ENCODE measurements at regions not wholly inside any gene's neighbourhood (a gene's known extent, or its start where the extent isn't known, plus 50 kb on each side); places are given as distances from the start of the nearest gene placed in this dataset.
A peak's percentile ranks its signal among the peaks of the same experiment; 100 is the strongest.

DNA sequence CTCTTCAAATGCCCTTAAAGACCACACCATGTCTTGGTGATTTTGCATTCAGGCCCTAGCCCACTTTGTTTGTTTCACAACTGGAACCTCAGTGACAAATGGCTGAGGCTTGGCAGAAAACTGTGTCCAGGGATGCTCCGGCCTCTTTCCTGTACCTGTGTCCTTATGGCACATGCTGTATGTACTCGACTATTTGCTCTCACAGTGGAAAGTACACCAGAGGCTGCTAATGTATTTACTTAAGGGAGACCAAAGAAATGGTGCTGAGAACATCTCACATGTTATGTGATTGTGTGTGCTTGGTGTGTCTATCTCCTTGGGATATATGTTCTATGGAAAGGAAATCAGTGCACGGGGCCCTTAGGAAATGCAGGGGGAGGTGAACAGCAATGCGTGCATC, 263.3 kb downstream of the GADD45G start:
- DNase-seq: no peak

DNA sequence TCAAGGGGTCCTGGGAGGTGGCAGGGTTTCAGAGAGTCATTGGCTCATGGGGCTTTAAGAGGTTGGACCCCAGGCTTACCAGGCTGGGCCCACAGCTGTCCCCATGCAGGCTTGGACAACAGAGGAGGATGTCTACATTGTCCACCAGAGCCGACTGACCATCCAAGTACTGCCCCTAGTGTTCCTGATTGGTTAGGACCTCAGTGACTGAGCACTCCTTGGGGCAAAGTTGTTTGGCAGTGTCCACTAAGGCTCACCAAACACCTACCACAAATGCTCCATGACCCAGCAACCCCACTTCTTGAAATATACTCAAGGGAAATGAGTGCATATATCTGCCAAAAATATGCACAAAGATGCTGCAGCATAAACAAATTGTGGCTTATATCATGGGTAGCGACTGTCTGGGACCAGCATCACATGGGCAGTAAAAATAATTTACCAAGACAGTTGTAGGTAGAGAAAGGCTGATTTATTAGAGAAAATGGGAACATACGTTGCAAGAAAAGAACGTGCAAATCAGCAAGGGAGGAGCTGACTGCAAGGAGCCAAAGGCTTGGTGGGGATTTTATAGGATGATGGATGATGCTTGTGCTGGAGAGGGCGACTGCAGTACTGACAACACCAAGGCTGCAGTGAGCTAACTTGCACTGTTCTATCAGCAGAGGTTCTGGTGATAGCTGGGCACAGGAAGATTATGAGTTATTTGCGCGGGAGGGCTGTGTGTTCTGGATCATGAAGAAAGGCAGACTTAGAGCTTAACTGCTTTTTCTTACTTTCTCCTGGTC, 265.2 kb downstream of the GADD45G start:
- DNase-seq: no peak

DNA sequence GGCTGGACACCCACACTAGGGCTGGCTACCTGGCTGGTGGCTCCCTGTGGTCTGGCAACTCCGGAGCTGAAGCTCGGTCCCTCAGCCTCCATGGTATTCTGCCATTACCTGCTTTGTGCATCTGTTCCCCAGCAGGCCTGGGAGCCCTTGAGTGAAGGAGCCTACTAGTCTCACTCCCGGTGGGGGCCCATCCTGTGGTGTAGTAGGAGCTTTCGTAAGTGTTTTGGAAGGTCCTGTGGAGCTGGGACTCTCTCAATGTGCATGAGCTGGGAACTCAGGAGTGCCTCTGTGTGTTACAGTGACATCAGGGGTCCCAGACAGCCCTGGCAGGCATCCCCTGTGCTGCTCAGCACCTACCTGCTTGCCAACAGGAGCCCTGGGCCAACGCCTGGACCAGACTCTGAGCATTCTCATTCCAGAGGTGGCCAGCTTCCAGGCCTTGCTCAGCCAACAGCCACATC, 267.1 kb downstream of the GADD45G start:
- no peak for DNase-seq

DNA sequence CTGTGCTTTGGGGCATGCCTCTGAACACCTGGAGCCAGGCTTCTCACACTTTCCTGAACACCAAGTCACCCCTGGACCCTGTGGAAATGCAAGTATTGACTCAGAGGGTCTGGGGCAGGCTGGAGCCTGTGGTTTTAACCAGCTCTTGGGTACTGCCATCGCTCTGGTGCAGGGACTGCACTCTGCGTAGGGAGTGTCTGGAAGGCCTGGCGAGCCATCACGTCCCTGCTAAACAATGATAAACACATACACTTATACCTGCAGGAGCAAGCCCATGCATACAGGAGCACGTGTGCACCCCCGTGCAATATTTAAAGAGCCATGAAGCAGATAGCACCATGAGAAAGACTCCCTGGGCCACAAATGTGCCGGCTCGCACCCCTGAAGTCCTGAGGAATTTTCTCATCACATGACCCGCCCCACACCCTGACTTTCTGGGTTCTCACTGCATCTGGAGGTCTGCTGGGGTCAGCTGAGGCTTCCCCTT, 267.7 kb downstream of the GADD45G start:
- DNase-seq: no peak

DNA sequence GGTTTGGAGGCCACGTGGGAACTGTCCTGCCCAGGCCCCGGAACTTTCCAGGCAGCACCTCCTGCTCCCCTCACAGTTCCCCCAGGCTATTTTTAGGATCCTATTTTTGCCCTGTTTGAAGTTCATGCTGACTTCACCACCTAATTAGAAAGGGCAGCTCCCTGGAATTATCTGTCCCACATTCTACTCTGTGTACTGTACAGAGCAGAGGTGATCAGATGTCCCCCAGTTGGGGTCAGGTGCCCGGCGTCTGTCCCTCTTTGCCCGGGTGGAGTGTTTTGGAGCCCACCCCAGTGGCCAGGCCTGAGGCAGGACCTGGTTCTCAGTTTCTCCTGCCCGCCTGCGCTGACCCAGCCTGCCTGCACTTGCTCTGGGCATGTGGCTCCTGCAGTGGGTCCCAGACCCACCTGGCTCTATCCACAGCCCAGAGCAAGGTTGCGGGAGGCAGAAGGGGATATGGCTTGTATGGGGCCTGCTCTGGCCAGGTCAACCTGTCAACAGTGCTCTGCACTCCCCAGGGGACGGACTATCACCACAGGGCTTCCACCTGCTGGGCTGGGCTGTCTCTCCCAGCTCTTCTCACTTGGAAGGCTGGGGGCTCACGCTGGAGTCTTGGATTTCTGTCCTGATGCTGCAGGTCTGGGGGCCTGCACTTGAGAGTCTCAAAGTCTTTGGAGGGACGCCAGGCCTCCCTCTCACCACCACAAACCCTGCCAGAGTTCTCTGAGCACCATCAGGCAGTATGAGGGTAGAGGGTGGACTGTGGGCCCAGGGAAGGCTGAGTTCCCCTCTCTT, 268.3 kb downstream of the GADD45G start:
- no peak for DNase-seq

DNA sequence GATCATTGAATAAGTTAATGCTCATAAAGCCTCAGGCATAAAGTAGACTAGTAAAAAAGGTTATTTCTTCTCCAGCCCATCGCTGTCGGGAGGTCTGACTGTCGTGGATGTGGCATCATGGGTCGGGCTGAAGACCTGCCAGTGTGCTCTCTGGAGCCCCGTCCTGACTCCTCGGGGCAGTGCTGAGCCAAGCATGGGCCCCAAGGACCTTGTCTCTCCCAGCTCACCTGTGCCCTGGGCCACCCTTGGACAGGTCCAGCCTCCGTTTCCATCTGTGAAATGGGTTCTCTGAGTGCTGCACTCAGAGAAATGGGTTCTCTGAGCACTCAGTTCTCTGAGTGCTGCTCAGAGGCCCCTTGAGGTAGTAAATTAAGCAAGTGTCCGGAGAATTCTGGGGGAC, 269.0 kb downstream of the GADD45G start:
- DNase-seq: no peak

DNA sequence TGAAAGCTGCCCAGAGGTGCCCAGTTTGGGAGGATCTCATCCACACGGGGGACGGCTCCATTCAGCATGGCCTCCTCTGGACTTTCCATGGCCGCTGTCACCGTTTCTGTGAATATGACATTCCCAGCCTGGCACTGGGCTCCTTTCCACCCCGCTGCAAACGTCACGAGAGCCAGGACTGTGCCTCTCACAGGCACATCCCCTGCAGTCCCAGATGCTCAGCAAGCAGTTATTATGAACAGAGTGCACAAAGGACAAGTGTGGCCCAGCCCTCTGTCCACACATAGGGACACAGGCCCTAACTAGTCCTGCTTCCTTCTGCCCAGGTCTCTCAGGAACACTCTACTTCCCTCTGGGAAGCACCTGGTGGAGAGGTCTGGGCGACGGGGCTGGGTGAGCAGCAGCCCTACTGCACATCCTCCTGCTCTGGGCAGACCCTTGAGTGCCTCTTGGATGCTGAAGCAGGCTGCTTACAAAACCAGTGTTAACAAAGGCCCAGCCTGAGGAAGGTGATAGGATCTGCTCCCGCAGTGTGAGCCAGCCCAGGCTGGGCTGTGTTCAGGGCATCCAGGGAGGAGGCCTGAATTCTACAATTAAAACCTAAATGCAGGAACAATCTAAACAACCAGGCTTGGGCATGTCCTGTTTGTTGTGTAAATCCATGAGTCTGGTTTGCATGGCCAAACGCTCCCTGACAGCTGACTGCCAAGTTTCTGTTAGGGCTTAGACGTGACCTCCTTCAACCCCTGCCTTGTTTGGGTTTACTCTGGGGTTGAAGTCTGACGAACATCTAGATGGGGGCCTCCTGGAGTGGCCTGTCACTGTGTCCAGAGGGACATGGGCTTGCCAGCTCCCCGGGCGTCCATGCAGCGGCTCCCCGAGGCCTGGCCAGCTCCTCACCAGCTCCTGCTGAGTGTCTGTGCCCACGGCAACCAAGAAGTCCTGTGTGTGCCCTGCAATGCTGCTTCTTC, 269.8 kb downstream of the GADD45G start:
- no peak for DNase-seq

DNA sequence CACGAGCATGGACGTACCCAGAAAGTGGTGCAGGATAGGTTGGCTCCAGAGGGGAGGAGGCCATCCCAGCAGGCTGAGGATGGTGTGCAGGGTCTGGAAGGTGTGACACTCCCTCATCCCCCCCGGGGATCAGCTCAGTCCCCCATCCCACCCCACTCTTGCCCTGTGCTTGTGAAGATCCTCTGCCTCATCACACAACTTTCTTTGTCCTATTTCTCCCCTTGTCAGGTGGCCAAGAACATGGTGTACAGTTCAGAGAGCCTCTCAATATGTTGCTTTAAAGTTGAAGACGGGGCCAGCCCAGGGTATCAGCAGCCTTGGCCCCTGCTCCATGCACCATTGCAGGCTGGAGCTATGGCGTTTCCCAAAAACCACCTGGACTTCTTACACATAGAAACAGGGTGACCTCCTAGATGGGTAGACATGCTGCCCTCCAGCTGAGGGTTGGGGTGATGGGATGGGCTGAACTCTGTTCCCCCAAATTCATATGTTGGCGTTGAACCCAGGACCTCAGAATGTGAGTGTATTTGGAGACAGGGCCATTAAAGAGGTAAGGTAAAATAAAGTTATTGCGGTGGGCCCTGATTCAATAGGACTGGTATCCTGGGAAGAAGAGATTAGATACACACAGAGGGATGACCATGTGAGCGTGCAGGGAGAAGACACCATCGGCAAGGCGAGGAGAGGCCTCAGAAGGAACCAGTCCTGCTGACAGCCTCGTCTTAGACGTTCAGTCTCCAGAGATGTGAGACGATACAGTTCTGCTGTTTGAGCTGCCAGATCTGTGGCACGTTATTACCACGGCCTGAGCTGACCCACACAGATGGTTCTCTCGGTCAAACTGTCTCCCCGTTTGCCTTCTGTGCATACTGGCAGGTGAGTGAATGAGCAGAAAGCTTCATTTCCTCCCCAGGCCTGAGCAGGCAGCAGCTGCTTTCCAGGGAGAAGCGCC, 272.5 kb downstream of the GADD45G start:
- no peak for DNase-seq

DNA sequence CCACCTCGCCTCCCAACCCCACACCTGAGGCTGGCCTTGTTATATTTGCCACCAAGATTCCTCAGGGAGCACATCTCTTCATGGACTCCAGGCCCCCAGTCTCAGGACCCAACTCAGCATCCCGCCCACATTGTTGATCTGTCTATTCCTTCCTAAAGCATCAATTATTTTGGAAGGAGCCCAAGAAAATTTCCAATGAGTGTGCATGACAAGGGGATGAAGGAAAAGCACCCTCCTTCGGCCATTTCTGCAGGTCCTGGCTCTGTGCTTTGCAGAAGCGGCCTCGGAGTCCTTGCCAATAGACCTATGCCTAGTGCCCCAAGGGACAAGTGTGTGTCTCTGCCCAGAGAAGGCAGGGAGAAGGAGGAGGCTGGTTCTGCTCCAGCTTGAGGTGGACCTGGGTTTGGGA, 273.2 kb downstream of the GADD45G start:
- DNase-seq: no peak

DNA sequence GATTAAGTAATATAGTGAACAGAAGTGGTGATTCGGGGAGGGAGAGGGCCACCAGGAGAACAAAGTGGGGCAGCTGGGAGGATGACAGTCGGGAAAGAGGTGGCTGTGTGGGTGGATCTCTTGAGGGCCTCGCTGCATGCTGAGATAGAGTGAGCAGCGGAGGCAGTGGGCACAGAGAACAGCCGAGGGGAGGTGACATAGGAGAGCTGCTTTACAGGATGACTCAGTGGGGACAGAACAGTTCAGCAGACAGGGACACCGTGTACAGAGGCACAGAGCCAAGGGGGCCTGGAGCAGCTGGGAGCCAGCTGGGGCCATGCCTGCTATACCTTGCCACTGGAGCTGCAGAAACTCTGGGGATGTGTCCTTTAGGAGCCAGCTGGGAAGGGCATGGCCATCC, 273.9 kb downstream of the GADD45G start:
- DNase-seq: no peak

DNA sequence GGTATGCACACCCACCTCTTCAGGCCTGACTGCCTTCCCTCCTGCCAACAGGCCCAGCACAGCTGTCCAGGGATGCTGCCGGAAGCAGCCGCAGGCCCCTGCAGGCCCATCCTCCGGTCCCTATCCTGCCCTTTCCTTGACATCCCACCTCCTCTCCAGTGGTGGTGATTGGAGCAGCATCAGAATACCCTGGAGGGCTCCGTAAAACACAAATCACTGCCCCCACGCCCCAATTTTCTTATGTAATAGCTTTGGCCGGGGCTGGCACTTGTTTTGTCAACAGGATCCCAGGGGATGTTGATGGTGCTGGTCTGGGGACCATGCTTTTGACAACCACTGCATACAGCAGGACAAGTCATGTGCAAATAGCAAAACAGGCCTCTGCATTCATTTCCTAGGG, 274.5 kb downstream of the GADD45G start:
- DNase-seq: no peak

DNA sequence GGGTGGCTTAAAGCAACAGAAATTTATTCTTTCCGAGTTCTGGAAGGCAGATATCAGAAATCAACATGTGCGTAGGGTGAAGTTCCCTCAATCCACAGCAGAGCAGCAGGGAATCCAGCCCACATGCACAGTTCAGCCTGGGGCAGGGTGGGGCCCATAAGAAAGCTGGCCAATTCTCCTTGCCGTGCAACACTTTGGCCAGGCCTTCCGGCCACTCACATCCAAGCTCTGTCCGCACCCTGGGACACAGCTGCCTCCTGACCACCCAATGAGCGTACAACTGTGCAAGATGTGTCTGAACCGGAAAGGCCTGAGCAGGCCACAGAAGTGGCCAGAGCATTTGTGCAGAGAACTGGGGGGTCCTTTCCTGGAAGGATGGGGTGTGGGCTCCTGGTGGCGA, 274.9 kb downstream of the GADD45G start:
- DNase-seq: no peak

DNA sequence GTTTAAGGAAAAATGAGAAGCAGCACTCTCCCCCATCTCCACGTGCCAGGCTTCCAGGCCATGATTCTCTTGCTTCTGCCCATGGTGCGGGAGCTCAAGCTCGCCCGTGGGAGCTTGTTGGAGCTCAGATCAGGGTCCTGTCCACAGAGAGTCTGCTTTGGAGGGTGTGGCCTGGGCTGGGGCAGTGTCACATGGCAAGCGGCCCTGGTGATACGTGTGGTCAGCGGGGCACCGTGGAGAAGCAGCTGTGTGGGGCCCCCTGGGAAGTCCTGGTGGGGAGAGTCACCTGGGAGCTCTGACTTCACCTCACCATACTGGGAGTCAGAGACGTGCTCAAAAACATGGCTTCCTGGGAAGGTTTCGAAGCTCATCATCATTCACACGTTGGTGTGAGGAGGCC, 275.3 kb downstream of the GADD45G start:
- no peak for DNase-seq

DNA sequence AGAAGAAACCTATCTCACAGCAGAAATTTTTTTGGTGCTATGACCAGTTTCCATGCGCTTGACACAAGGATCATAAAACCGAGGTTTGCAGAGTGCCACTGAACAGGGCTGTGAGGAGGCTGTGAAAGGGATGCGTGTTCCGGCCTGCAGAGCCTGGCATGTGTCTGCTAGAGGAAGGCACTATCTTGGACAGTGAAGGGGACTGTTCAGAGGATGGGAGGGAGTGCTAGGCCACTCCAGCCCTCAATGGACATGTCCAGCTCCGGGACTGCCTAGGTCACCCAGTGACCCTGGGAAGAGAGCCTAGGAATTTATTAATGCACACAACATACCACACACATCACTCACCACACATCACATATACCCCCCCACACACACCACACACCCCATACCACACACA, 275.9 kb downstream of the GADD45G start:
- no peak for DNase-seq

DNA sequence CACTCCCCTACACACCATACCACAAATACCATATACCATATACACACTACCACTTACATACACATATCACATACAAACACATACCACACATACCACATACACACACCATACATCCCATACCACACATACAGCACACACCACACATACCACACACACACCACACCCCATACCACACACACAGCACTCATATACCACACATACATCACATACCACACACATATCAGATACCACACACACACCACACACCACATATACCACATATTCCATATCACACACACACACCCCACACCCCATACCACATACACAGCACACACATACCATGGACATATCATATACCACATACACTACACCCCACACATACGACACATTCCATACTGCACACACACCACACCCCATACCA, 276.6 kb downstream of the GADD45G start:
- DNase-seq: no peak

DNA sequence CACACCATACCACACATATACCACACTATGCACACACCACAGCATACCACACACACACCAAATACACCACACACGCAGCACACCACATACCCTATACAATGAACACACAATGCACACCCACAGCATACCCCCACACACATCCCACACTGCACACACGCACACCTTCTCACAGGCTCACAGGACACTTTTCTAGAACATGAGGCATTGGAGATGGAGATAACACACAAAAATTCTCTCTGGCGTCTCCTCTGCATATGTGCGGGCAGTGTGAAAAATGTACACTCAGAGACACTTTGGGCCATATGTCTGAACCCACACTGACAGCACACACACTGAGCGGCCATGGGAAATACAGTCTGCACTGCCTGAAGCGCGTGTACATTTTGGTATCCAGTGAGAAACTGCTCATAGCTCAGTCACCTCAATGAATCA, 278.1 kb downstream of the GADD45G start:
- peak in 1 of 6 experiments; percentile 1 for DNase-seq

DNA sequence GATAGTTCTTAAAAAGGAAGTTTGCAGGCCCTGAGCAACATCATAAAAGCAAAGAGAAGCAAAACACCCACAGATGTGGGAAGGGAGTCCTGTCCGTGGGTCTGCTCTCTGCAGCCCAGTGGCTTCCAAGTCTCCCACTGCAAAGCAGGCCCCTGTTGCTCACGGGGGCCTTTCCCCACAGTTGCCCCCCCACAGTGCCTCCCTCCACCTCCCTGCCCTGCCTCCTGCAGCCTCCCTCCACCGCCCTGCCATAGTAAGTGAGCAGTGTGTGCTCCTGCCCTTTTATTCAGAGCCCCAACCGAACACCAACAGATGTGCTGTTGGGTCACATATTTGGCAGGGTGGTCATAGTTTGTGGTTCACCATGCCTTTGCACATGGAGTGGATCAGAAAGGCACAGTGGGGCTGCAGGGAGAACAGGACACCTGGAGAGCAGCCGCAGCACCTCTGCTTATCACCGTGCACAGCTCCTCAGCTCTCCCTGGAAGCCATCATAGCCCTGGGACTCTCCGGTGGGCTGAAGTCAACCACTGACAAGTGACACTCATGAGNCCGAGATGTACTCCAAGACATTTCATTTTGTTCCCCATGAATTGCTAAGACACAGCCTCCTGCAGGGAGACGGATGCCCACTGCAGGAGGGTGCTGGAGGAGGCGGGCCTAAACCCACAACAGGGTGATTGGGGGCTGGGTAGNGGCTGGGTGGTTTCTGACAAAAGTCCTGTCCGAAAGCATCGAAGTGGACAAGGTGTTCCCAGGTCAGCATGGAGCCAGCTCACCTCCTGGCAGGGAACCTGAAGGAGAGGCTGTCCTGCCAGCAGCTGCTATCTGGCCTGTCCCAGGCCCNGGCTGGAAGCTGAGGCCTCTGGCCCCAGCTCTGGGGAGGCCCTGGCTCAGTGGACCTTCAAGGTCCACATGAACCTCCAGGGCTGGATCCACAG, 278.9 kb downstream of the GADD45G start:
- no peak for DNase-seq

DNA sequence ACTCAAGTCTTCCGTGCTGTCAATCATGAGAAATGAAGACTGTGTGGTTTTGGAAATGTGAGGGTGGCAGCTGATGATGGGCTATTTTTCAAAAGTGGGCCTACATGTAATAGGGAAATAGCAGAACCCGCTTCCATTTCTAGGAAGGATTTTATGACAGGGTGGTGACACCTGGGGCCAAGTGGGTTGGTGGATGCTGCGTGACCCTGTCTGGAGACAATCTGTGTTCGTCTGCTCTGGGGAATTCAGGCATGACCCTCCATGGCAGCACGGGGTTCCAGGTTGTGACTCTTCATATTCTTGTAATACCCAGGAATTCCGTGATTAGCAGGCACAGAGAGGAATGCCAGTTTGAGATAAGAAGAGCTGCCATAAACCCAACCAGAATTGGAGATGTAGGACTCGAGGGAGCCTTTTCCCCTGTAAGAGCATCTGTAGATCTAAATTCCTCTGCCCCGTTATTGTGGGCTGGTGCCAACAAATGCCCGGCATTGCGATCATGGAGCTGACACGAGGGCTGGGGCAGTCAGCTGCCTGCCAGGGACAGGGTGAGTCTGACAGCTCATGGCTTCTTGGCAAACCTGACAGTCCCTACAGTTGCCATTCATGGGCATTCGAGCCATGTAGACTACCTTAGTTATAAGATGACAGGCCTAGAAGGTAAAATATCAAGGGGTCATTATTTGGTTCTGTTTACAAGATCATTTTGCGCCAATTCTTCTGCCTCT, 279.7 kb downstream of the GADD45G start:
- DNase-seq: no peak

DNA sequence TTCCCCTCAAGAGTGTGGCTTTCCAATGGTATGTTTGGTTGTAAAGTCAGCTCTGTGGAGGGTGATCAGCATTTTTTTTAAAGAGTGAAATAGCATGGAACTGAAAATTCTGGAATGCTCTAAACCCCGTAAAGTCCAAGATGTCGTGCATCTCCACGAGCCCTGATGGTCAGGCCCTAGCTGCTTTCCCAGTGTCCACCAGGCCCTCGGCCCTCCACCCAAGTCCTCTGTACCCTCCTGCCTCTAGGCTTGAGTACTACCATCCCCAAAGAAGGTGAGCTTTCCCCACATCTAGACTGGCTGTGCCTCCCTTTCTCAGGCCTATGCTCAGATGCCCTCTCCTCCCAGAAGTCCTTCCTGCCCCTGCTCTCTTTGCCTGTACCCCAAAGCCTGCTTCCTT, 280.3 kb downstream of the GADD45G start:
- DNase-seq: no peak

DNA sequence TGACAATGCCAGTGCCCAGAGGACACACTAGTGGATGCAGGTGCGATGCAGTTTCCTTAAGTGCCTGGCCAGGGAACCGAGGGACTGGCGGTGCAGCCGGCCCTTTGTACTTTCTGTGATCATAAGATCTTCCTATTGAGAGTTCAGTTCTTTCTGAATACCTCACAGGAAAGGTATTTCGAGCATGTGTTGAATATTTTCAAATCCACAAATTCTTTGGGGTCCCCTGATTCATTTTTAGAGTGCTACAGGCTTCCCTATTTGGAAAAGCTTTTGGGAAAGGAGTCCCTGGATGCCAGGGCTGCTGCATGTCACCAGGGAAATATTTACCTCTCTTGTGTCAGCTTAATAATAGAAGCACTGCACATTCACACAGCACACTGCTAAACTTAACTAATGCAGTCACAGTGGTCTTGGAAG, 281.5 kb downstream of the GADD45G start:
- no peak for DNase-seq

Data from stimulated activated naive CD4-positive, alpha-beta T cell (primary cell).